Caco-2 (cell line): ENCODE measurements at regions not wholly inside any gene's neighbourhood (a gene's known extent, or its start where the extent isn't known, plus 50 kb on each side); places are given as distances from the start of the nearest gene placed in this dataset.

Source experiments
- BruUV-seq: library from RNA; stranded (reverse); fragments of 400-500 nt; replicated peaks from 2 replicates; lab custom pipeline; 2021; lab: Mats Ljungman, UMichigan
- CTCF ChIA-PET: fragments of 300-600 bp; sonication (Branson Sonifier 250); formaldehyde crosslinking; loops from one replicate; lab custom pipeline; 2022; ENCODE audit warnings: antibody characterized with exemption; lab: Charles Lee
- POLR2A ChIA-PET: fragments of 300-600 bp; sonication (Branson Sonifier 250); formaldehyde crosslinking; loops from one replicate; lab custom pipeline; 2022; ENCODE audit warnings: antibody characterized with exemption; lab: Charles Lee
- DNase-seq, 2 experiments: peaks; one replicate each; pipeline versions ENCODE4 v3.0.0 to v3.0.0-alpha.2; 2020 to 2022
- H3K27me3 ChIP-seq: replicated peaks from 2 replicates; pipeline ENCODE4 v1.6.0; 2011; ENCODE audit warnings: low read length; ENCODE audit not compliant: control insufficient read depth, insufficient read depth
- H3K36me3 ChIP-seq: 2 replicates; pipeline ENCODE4 v1.5.1; 2011; ENCODE audit warnings: low read length; ENCODE audit not compliant: control insufficient read depth, insufficient read depth
- H3K4me1 ChIP-seq: fragments of 250-450 bp; sonication (Bioruptor Pico); 2 replicates; pipeline ENCODE4 v1.5.1; 2020; ENCODE audit warnings: mild to moderate bottlenecking
- H3K4me3 ChIP-seq: 2 replicates; pipeline ENCODE4 v1.5.1; 2011; ENCODE audit warnings: low read depth, mild to moderate bottlenecking, control low read depth, low read length
- H3K9me3 ChIP-seq: fragments of 250-450 bp; sonication (Bioruptor Pico); 2 replicates; pipeline ENCODE4 v1.5.1; 2020; ENCODE audit warnings: mild to moderate bottlenecking, moderate library complexity
- H3K27ac Mint-ChIP-seq: one replicate; pipeline ENCODE4 v1.8.0; 2022; ENCODE audit warnings: mixed read lengths; ENCODE audit not compliant: unreplicated experiment
- H3K27me3 Mint-ChIP-seq: one replicate; pipeline ENCODE4 v1.8.0; 2022; ENCODE audit warnings: mixed read lengths; ENCODE audit not compliant: insufficient read depth, unreplicated experiment
- H3K36me3 Mint-ChIP-seq: one replicate; pipeline ENCODE4 v1.8.0; 2022; ENCODE audit warnings: mild to moderate bottlenecking, mixed read lengths; ENCODE audit not compliant: insufficient read depth, unreplicated experiment
- H3K4me1 Mint-ChIP-seq: one replicate; pipeline ENCODE4 v1.8.0; 2022; ENCODE audit warnings: low read depth, mixed read lengths; ENCODE audit not compliant: unreplicated experiment
- H3K4me3 Mint-ChIP-seq: one replicate; pipeline ENCODE4 v1.8.0; 2022; ENCODE audit warnings: mild to moderate bottlenecking, moderate library complexity, mixed read lengths; ENCODE audit not compliant: unreplicated experiment
- H3K9me3 Mint-ChIP-seq: one replicate; pipeline ENCODE4 v1.8.0; 2022; ENCODE audit warnings: mixed read lengths; ENCODE audit not compliant: unreplicated experiment
- intact Hi-C: fragments of 100-400 bp; cut with micrococcal nuclease; formaldehyde crosslinking; loops from one replicate; pipeline ENCODE4 v1.10.0; 2022; ENCODE audit not compliant: unreplicated experiment
- TF ChIP-seq, protein P1 (sequence below), 2 experiments: fragments of 200-600 bp in 1 of 2; IDR thresholded peaks; 1 replicate in 1 of 2; 2 replicates in 1 of 2; pipeline versions ENCODE4 v1.5.1 to v1.8.0; 2011 to 2022; ENCODE audit warnings: antibody characterized with exemption in 1 of 2, control low read depth in 1 of 2, inconsistent platforms in 1 of 2, low read depth in 1 of 2, low read length in 1 of 2, mild to moderate bottlenecking in 1 of 2, moderate library complexity in 1 of 2; ENCODE audit not compliant: insufficient read depth in 1 of 2, severe bottlenecking in 1 of 2, unreplicated experiment in 1 of 2

DNA sequence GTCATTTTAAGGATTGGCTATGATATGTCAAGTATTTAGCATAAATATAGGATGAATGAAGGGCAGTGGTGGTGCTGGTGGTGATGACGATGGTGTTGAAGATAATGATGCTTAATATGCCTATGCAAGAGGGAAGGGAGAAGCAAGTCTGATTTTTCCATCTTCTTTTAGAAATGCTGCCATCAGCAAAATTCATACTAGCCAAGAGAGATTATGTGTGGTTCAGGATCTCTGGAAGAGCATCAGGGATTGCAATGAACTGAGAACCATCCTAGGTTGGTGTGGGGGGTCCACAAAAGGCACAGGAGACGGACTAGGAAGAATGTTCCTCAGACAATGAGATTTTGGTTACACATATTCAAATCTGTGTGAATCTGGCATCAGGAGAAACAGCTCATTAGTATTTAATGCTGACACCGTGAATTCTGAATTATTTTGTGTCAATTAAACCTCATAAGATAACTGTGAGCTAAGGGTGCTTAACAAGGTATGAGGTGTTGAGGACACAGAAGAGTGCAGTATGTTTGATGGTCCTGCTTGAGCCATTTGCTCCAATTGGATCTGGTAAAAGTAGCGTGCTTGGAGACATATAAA lies 1120.8 kb upstream of the GOT2 start:
- POLR2A ChIA-PET: no interaction called here
- CTCF ChIA-PET: no interaction called here

DNA sequence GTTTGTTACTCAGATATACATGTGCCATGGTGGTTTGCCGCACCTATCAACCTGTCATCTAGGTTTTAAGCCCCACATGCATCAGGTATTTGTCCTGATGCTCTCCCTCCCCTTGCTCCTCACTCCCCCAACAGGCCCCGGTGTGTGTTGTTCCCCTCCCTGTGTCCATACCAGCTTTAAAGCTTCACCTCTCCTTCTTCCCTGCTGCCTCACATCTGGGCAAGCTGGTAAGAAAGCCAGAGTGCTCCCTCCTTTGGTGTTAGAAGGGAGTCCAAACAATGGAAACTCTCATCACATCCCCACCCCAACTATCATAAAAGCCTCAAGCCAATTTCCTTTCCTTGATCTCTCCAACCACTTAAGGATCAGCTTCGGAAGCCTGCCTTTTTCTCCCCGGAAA lies 1115.6 kb upstream of the GOT2 start:
- no TSS peak for BruUV-seq
- no peaks in the 10 kb centered on the region for H3K36me3 Mint-ChIP-seq
- no peak overlapping the region for H3K4me3 ChIP-seq
- H3K4me1 Mint-ChIP-seq: no peaks in the 10 kb centered on the region
- POLR2A ChIA-PET: no interaction called here
- no peaks in the 10 kb centered on the region for H3K27me3 ChIP-seq
- H3K9me3 Mint-ChIP-seq: no peaks in the 10 kb centered on the region
- TF ChIP-seq, protein P1, sequence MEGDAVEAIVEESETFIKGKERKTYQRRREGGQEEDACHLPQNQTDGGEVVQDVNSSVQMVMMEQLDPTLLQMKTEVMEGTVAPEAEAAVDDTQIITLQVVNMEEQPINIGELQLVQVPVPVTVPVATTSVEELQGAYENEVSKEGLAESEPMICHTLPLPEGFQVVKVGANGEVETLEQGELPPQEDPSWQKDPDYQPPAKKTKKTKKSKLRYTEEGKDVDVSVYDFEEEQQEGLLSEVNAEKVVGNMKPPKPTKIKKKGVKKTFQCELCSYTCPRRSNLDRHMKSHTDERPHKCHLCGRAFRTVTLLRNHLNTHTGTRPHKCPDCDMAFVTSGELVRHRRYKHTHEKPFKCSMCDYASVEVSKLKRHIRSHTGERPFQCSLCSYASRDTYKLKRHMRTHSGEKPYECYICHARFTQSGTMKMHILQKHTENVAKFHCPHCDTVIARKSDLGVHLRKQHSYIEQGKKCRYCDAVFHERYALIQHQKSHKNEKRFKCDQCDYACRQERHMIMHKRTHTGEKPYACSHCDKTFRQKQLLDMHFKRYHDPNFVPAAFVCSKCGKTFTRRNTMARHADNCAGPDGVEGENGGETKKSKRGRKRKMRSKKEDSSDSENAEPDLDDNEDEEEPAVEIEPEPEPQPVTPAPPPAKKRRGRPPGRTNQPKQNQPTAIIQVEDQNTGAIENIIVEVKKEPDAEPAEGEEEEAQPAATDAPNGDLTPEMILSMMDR (IDR thresholded peaks at IDR 0.05; ENCODE audit: insufficient read depth in 1 of 2, low read depth in 1 of 2, low read length in 1 of 2, severe bottlenecking in 1 of 2, unreplicated experiment in 1 of 2): no peak
- intact Hi-C loops: no loop called here
- no peak overlapping the region for H3K4me3 Mint-ChIP-seq
- H3K36me3 ChIP-seq: no peaks in the 10 kb centered on the region
- CTCF ChIA-PET: no interaction called here
- H3K27me3 Mint-ChIP-seq: peaks cover 10% of the 10 kb centered on the region
- H3K4me1 ChIP-seq: no peaks in the 10 kb centered on the region
- no peak for DNase-seq
- H3K27ac Mint-ChIP-seq: no peak overlapping the region
- no peaks in the 10 kb centered on the region for H3K9me3 ChIP-seq

More for the DNA sequence above, 1120.8 kb upstream of the GOT2 start:
- BruUV-seq: no TSS peak
- Histone ChIP-seq H3K4me3 (no peak overlapping the region), H3K4me1 (no peaks in the 10 kb centered on the region), H3K9me3 (no peaks in the 10 kb centered on the region), H3K27me3 (no peaks in the 10 kb centered on the region), H3K36me3 (no peaks in the 10 kb centered on the region)
- no peaks in the 10 kb centered on the region for H3K4me1 Mint-ChIP-seq
- no peaks in the 10 kb centered on the region for H3K36me3 Mint-ChIP-seq
- peaks cover 12% of the 10 kb centered on the region for H3K27me3 Mint-ChIP-seq
- TF ChIP-seq, protein P1 (IDR thresholded peaks at IDR 0.05; ENCODE audit: insufficient read depth in 1 of 2, low read depth in 1 of 2, low read length in 1 of 2, severe bottlenecking in 1 of 2, unreplicated experiment in 1 of 2): no peak
- DNase-seq: no peak
- intact Hi-C loops: no loop called here
- H3K27ac Mint-ChIP-seq: no peak overlapping the region
- no peak overlapping the region for H3K4me3 Mint-ChIP-seq
- no peaks in the 10 kb centered on the region for H3K9me3 Mint-ChIP-seq

DNA sequence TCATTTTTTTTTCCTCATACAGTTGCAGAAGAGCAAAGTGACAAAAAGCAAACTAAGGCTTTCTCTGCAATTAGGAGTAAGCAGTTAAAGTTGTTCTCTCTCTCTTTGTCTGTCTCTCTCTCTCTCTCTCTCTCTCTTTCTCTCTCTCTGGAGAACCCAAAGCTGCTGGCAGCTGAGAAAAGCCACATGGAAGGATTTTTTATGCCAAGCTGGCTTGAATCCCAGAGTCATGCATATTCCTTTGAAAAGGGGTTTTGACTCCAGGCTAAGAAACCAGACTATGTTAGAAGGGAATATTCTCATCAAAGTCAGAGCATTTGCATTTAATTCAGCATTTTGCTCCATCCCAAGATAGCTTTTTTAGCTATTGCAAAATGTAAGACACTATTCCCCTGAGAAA lies 1114.2 kb upstream of the GOT2 start:
- H3K36me3 Mint-ChIP-seq: no peaks in the 10 kb centered on the region
- Histone ChIP-seq H3K4me3 (no peak overlapping the region), H3K27me3 (no peaks in the 10 kb centered on the region), H3K4me1 (no peaks in the 10 kb centered on the region), H3K9me3 (no peaks in the 10 kb centered on the region), H3K36me3 (no peaks in the 10 kb centered on the region)
- no peaks in the 10 kb centered on the region for H3K9me3 Mint-ChIP-seq
- TF ChIP-seq, protein P1 (IDR thresholded peaks at IDR 0.05; ENCODE audit: insufficient read depth in 1 of 2, low read depth in 1 of 2, low read length in 1 of 2, severe bottlenecking in 1 of 2, unreplicated experiment in 1 of 2): no peak
- no peak overlapping the region for H3K27ac Mint-ChIP-seq
- H3K4me3 Mint-ChIP-seq: no peak overlapping the region
- no peaks in the 10 kb centered on the region for H3K4me1 Mint-ChIP-seq
- ChIA-PET CTCF (no interaction called here), POLR2A (no interaction called here)
- intact Hi-C loops: no loop called here
- no peak for DNase-seq
- BruUV-seq: no TSS peak
- peaks cover 7% of the 10 kb centered on the region for H3K27me3 Mint-ChIP-seq
